Activated CD8-positive, alpha-beta T cell treated with anti-CD3 and anti-CD28 coated beads for 36 hours (primary cell): ENCODE measurements at regions not wholly inside any gene's neighbourhood (a gene's known extent, or its start where the extent isn't known, plus 50 kb on each side); places are given as distances from the start of the nearest gene placed in this dataset.

Experiments
- ATAC-seq: fragments of 200-7000 bp; cut with Tn5 transposase; one replicate; pipeline ENCODE4 v1.10.0; 2021; ENCODE audit warnings: mild to moderate bottlenecking, moderate library complexity
- CTCF ChIA-PET: fragments of 350-600 bp; sonication (Branson Sonifier 250); formaldehyde crosslinking; loops from one replicate; lab custom pipeline; 2021; ENCODE audit warnings: antibody characterized with exemption; lab: Charles Lee
- POLR2A ChIA-PET: fragments of 350-600 bp; sonication (Branson Sonifier 250); formaldehyde crosslinking; loops from one replicate; lab custom pipeline; 2021; ENCODE audit warnings: antibody characterized with exemption; lab: Charles Lee
- DNase-seq: peaks from one replicate; pipeline ENCODE4 v3.0.0-alpha.2; 2020
- H3K27ac Mint-ChIP-seq: one replicate; pipeline ENCODE4 v1.8.0; 2021; ENCODE audit warnings: mild to moderate bottlenecking, mixed read lengths
- H3K27me3 Mint-ChIP-seq: one replicate; pipeline ENCODE4 v1.8.0; 2021; ENCODE audit warnings: mixed read lengths
- H3K36me3 Mint-ChIP-seq: one replicate; pipeline ENCODE4 v1.8.0; 2021; ENCODE audit warnings: low read depth, mixed read lengths
- H3K4me1 Mint-ChIP-seq: one replicate; pipeline ENCODE4 v1.8.0; 2021; ENCODE audit warnings: low read depth, mixed read lengths
- H3K4me3 Mint-ChIP-seq: one replicate; pipeline ENCODE4 v1.8.0; 2021; ENCODE audit warnings: mild to moderate bottlenecking, moderate library complexity, mixed read lengths
- H3K9me3 Mint-ChIP-seq: one replicate; pipeline ENCODE4 v1.8.0; 2021; ENCODE audit warnings: mixed read lengths
- CTCF ChIP-seq: fragments of 200-600 bp; IDR thresholded peaks from one replicate; pipeline ENCODE4 v1.8.0; 2022; ENCODE audit warnings: antibody characterized with exemption, mild to moderate bottlenecking
- intact Hi-C: fragments of 100-400 bp; cut with micrococcal nuclease; formaldehyde crosslinking; loops from one replicate; pipeline ENCODE4 v1.10.0; 2022

- no peaks in the 10 kb centered on the region for H3K36me3 Mint-ChIP-seq
- no peaks in the 10 kb centered on the region for H3K27me3 Mint-ChIP-seq
- no peak overlapping the region for H3K4me3 Mint-ChIP-seq
- ChIA-PET POLR2A (no interaction called here), CTCF (no interaction called here)
- no peak for DNase-seq
- TF ChIP-seq CTCF, result no peak
- intact Hi-C loops, result no loop called here
- no peaks in the 10 kb centered on the region for H3K9me3 Mint-ChIP-seq
- no peak for ATAC-seq
- no peak overlapping the region for H3K27ac Mint-ChIP-seq
- peaks cover 17% of the 10 kb centered on the region for H3K4me1 Mint-ChIP-seq
Observed at GRCh38 chrX:10028283-10029104, 61.3 kb downstream of the CLDN34 start.

- Mint-ChIP-seq H3K27me3 (no peaks in the 10 kb centered on the region), H3K4me1 (peaks cover 27% of the 10 kb centered on the region), H3K9me3 (no peaks in the 10 kb centered on the region), H3K4me3 (no peak overlapping the region), H3K36me3 (no peaks in the 10 kb centered on the region), H3K27ac (no peak overlapping the region)
- POLR2A ChIA-PET, result no interaction called here
- intact Hi-C loops, result no loop called here
- CTCF ChIA-PET, result interaction anchor here (1.5 kb wide), 1 partner anchor 89 kb away, joined by 6 read pairs; no protein-coding TSS in a partner anchor
- no peak for ATAC-seq
- TF ChIP-seq CTCF, result no peak
- DNase-seq, result no peak
Observed at GRCh38 chrX:10030570-10030969, 63.4 kb downstream of the CLDN34 start.

- CTCF ChIA-PET, result interaction anchor here (1.5 kb wide), 1 partner anchor 88 kb away, joined by 6 read pairs; no protein-coding TSS in a partner anchor
Observed at GRCh38 chrX:10031746-10032145, 64.6 kb downstream of the CLDN34 start.

GRCh38 chrX:10032147-10032546 lies 65.0 kb downstream of the CLDN34 start:
- ChIA-PET CTCF (no interaction called here), POLR2A (no interaction called here)
- ATAC-seq (no peak), DNase-seq (no peak)
- Mint-ChIP-seq H3K36me3 (no peaks in the 10 kb centered on the region), H3K4me3 (no peak overlapping the region), H3K27ac (no peak overlapping the region), H3K9me3 (no peaks in the 10 kb centered on the region), H3K27me3 (no peaks in the 10 kb centered on the region), H3K4me1 (peaks cover 17% of the 10 kb centered on the region)
- intact Hi-C loops, result no loop called here
- TF ChIP-seq CTCF, result no peak

More at GRCh38 chrX:10031746-10032145, 64.6 kb downstream of the CLDN34 start:
- TF ChIP-seq CTCF, result no peak
- Mint-ChIP-seq H3K27ac (no peak overlapping the region), H3K4me1 (peaks cover 17% of the 10 kb centered on the region), H3K27me3 (no peaks in the 10 kb centered on the region), H3K9me3 (no peaks in the 10 kb centered on the region), H3K4me3 (no peak overlapping the region), H3K36me3 (no peaks in the 10 kb centered on the region)
- intact Hi-C loops, result no loop called here
- POLR2A ChIA-PET, result no interaction called here
- no peak for DNase-seq
- no peak for ATAC-seq

GRCh38 chrX:10033375-10034007 lies 66.3 kb downstream of the CLDN34 start:
- DNase-seq (no peak), ATAC-seq (no peak)
- ChIA-PET POLR2A (interaction anchor here (0.9 kb wide), 1 partner anchor 17 kb away, joined by 3 read pairs; no protein-coding TSS in a partner anchor), CTCF (interaction anchor here (1.0 to 1.4 kb wide), 3 partner anchors 37 to 86 kb away, joined by 3 to 5 read pairs (median 4); no protein-coding TSS in a partner anchor)
- Mint-ChIP-seq H3K9me3 (no peaks in the 10 kb centered on the region), H3K36me3 (no peaks in the 10 kb centered on the region), H3K27ac (no peak overlapping the region), H3K4me1 (peaks cover 14% of the 10 kb centered on the region), H3K27me3 (no peaks in the 10 kb centered on the region), H3K4me3 (no peak overlapping the region)
- TF ChIP-seq CTCF, result no peak
- intact Hi-C loops, result no loop called here
